HG02678 (cell line): ENCODE measurements at regions not wholly inside any gene's neighbourhood (a gene's known extent, or its start where the extent isn't known, plus 50 kb on each side); places are given as distances from the start of the nearest gene placed in this dataset.

Experiments
- ATAC-seq: cut with Tn5 transposase; IDR thresholded peaks from one replicate; pipeline ENCODE4 v1.9.1; 2021; ENCODE audit warnings: mild to moderate bottlenecking, moderate library complexity; ENCODE audit not compliant: unreplicated experiment

DNA sequence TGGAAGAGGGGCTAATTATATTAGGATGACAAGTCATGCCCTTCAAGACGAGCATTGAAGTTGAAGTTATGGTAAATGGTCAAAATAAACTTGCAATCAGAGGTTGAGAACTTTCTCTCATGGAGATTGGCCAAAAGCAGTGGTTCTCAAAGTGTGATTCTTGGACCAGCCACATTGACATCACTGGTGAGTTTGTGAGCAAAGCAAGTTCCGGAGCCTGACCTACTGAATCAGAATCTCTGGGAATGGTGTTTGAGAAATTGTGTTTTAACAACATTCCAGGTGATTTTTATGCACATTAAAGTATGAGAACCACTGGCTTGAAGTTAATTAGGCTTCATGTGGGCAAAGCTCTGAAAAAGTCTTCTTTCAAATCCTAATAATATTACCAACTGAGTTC is 403.5 kb downstream of the ZSWIM6 start:
- no peak for ATAC-seq

DNA sequence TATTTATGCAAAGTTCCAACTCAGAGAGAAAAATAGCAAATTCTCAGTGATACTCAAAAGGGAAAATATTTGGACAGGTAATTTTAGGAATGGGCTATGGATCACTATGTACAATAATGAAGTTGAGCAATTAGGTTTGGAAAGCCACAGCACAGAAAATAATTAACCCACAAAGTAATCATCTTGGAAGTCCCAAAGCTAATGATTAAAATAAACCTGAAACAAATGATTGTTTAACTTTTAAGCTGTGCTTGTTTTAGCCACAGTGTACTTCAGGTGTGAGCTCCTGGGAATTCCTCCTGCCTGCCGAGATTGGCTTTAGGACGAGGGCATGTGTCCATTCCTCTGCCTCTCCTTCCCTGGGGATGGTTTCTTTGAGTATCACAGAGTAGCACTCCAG is 403.9 kb downstream of the ZSWIM6 start:
- ATAC-seq = no peak

DNA sequence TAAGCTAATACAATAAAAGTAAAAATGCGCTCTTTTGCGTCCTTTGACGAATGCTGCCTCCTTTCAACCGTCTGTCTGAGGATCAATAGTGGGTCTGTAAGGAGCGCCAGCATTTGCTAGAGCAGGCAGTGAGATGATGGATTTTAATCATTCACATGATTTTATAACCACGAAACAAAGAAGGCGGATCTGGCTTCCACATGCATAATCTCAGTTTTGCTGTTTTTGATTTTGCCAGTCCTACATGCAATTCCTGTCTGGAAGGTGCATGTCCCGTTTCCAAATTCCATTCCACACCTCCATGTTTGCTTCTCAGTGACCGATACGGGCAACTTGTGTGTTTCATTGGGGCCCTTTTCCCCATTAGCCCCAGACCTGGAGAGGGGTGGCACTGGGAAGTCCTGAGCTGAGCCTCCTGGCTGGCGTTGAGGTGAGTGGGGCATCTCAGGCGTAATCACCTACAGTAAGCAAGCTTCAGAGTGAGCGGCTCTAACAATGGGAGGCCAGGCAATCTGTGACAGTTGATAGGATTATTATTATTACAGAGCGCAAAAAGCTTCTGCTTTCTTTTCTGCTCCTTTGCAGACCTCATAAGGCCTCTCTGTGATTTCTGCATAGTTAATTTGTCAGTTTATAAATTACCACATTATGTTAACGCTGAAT is 405.4 kb downstream of the ZSWIM6 start:
- ATAC-seq = no peak

DNA sequence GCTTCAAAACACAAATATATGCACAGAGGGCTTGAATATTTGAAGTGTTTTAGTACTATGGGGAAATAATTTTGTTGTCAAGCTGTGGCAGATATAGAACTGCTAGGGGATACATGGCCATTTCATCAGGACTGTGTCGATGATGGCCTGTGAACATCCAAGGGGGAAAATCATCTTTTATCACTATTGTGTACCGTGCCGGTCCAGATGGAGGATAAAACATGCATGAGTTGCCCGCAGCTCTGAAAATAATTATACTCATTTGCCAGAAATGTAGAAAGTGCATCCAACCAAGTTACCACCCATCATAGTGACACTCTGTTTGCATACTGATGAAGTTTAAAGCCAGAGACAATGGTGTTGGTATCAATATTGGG is 405.9 kb downstream of the ZSWIM6 start:
- ATAC-seq = no peak

DNA sequence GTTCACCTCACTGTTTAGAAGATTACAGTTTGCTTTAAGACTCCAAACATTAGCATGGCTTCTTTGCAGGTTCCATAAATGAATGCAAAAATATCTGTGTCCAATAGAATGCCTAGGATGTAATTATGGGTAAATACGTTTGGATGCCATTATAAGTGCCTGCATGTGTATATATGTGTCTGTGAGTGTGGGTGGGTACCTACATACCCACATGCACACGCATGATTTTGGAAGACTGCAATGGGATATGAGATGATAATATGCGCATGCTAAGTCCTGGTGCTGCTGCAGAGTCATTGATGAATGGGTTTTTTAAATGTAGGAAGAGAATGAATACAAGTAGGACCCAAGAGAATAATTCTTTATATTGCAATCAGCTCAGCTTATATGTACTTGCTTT is 406.4 kb downstream of the ZSWIM6 start:
- no peak for ATAC-seq

DNA sequence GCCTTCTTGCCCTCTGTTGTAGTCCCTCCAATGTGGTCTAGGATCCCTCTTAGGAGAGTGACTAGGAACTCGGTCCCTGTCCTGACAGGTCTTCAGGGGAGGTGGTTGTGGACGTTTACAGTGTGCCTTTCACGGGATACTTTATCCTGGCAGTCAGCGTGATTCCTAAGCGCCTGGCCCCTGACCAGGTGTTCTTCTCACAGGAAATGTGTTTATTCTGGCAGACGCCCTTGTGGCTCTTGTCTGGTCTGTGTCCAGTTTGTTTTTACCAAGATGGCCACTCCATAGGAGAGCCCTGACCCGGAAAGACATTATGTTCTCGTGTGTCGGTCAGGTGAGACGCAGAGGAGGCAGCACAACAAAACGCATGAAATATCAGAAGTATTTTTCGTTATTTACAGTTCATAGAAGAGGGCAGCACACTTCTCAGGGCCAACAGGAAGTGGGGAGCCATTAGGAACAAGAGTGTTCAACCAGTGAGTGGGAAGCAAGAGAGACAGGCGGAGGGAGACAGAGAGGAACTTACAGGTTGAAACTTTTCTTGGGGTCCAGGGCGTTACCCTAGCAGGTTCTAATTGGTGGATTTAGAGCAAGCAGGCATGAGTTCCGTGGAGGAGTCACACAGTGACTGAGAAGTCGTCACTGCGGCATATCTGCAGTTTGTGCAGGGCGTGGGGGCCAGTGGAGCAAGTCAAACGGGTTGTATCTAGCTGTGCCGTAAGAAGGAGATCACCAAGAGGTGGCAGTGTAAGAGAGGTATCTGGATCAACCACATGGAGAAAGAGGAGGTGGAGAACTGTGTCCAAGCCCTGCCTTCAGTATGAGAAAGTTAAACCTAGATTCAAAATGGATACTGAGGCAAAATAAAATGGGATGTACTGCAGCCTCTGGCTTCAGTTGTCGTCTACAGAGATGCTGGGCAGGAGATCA is 412.9 kb downstream of the ZSWIM6 start:
- no peak for ATAC-seq

DNA sequence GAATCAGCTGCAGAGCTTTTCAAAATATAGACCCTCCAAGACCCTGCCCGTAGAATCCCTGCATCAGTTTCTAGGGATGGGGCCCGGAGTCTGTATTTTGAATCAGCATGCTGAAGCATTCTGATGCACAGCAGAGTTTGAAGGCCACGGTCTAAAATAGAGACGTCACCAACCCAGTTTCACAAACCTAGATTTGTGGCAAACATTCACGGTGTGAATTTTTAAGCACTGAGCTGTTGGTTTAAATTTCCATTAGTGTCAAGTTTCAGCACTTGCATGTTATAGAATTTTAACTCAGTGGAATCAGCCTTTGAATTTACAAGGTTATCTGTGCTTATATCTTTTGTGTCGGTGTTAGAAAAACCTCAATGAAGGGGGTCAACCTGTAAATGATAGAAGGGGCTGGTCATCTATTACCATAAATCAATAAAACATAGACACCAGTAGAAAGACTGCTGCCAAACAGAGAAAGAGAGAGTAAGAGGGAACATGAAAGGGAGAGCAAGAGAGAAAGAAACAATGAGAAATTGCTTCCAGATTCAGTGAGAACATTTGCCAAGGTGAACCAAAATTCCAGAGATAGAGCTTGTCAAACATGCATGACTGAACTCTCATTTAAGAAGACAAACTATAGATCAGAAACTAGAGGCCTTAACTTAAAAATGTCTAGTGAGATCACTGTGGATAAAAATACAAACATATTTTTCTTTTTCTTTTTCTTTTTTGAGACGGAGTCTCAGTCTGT is 414.9 kb downstream of the ZSWIM6 start:
- no peak for ATAC-seq

DNA sequence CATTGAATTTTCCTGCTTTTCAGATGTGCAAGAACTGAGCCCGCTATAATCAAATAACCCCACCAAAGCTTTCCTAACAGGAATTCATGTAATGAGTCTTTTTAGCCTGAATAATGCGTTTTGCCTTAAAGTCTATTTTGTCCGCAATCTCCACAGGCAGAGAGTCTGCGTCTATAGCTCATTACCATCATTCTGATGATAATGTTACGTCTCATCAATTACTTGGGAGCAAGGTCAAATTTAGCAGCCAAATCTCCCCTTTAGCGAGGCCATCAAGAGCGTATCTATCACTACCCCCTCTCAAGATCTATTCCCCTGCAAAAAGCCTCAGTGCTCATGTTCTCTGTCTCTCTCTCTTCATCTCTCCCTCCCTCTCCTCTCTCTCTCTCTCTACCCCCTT is 416.1 kb downstream of the ZSWIM6 start:
- no peak for ATAC-seq

DNA sequence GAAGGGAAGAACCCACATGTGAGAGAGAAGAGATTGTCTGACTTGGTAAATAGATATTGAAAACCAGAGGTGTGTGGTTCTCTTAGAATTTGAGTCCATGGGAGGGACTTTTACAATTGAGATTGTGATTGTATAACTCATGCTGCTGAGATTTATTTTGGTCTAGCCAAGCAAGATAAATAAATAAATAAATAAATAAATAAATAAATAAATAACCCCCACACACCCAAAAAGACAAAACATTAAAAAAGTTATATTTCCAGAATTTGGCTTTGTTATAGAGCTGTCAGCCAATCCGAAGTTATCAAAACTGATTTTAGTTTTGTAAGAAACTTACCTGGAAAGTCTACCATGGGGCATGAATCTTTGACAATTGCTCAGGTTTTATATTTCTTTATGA is 416.6 kb downstream of the ZSWIM6 start:
- no peak for ATAC-seq

DNA sequence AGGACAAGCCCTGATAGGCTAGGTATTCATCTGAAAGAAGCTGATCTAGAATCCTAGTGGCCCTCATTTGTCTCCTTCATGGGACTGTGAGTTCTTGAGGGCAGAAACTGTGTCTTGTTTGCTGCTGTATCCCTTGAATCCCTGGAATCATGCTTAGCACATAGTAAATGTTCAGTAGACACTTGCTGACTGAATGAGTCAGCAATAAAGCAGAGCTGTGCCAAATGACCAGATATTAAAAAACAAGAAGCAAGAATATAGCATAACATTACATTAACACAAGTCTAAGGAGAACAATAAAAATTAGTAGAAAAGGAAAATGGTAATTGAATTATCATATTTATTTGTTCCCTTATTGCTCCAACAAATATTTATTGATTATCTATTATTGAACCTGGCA is 420.5 kb downstream of the ZSWIM6 start:
- no peak for ATAC-seq

DNA sequence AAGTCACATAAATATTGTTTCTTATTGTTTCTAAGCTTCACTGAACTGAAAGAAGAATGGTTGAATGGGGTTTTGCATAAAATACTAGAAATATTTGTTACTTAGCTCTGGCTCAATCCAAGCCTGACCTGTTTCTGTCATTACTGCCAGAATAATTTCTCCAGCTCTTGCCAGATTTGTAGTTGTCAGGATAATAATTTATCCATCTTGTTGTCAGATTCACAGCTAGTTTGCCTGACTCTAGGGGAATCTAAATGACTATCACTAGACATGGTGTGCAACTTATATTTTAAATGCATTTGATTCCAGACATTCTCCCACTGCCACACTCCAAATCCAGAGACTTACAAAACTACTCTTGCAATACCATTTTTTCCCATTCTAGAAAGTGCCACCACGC is 422.7 kb downstream of the ZSWIM6 start:
- no peak for ATAC-seq

DNA sequence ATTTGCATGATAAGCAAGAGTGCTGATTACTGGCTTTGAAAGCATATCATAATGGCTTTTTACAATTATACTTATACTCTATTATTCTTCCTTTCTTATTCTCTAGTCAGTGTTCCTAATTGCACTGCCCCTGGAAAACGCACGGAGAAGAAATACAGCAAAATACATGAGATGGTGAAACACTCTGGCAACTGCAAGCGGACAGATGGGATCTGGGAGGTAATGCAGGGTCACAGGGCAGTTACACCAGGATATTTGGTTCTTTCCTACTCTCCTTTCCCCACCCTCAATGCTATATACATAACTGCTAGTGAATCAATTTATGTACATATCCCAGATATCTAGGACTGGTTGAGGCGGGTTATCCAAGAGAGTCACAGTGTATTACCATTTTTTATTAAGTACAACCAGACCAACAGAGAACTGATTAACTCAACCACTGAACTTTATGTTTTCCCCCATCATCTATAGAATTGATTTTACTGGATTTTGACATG is 423.7 kb downstream of the ZSWIM6 start:
- ATAC-seq = no peak

DNA sequence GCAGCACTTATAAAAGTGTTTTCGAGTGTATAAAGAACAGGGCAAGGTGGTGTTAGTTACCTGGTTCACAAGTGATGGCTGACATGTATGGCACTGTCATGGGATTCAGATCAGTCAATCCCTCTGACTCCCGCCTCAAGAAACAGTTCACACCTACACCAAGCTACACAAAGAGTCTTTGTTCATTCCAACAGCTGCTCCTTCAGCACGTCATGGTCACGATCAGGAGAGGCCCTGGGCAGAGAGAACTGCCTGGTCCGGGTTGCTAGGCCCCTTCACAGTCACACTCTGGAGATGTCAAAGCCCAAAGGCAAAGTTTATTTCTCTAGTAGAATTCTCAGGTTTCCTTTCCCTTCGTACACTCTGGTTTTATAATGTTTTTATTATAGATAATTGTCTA is 426.7 kb downstream of the ZSWIM6 start:
- no peak for ATAC-seq

DNA sequence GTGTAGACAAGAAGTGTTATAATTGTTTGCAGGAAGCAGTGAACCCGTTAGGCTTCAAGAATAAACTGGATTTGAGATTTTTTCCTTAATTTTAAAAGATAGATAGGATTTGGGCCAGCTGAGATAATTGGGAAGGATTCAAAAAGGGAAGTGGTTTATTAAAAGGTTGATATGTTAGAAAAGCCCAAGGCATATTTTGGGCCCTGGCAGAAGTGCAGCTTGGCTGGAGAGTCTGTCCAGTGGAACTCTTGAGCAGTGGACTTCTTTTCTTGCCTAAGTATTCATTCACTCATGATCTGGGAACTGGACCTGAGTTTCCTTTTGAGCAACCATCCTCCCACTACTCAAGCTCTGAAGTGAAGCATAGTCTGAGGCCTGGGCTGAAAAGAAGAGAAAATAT is 433.4 kb downstream of the ZSWIM6 start:
- no peak for ATAC-seq

DNA sequence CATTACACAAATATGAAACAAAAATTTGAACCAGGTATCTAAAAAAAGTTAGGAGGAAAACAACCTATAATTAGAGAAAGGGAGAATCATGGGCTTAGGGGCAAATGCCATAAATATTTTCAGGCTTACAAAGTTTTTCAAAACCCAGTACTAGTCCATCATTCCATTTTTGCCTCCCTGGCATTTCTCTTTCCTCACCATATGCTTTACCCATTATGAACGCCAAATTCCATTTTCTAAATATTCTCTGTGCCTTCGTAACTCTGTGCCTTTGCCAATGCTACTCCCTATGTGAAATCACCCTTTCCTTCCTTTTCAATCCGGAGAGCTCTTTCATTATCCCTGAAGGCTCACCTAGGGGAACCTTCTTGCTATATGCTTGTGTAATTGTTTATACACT is 434.1 kb downstream of the ZSWIM6 start:
- ATAC-seq = no peak

DNA sequence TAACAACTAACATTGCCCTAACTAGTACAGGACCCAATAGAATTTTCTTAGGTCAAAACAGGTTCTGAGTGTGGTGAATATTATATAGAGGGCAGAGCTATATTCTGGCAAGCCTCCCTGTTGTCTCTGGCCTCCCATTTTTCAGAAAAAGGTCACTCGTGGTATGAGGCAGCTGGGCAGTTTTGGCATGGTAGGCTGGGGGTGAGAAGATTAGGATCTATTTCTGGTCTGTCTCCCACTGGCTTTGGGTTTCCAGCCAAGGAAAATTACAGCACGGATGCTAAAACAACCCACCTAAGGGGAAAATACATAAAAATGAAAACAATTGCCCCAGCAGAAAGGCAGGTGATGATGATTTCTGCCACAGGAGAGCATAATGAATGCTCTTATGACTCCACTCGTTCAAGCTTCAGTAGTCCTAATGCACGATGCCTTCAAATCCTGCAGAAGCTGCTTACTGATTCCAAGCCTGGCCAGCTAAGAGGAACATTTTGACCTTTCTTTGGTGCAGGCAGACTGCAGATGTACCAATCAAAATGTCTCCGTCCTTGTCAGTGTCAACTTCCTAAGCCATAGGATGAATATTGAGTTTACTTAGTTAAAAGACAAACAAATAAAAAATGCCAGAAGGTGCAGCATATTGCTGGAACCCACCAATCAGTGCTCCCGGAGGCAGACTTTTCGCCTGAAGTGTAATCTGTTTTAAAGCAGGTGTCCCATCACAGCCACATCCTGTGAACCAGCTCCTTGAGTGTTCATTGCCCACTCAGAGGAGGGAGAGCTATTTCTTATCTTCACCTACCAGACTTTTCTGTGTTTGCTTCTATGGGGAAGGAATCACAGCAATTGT is 435.4 kb downstream of the ZSWIM6 start:
- ATAC-seq = no peak

DNA sequence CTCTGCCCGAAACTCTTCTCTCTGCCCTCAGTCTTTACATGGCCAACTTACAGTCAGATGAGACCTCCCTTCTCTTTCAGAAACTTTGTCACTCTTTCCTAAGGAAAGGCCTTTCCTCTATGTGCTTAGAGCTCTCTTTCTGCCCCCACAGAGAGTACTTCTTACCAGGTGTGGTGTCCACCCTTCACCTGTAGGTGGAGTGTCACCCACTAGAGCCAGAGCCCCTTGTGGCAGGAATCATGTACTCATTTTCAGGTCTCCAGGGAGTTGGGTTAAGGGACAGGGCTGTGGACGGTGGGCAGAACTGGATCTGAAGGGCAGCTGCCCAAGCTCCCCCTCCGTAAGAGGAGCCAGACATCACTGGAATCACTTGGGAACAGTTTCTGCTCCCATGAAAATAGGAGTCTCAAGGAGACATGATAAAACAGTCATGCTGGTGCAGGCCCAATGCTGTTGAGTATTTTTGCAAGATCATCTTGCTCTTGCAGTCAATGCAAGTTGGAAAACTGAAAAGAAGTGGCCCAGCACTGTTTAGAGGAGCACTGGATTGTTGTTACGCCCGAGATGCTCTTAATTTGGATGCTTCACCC is 436.7 kb downstream of the ZSWIM6 start:
- peak; percentile 94 for ATAC-seq

DNA sequence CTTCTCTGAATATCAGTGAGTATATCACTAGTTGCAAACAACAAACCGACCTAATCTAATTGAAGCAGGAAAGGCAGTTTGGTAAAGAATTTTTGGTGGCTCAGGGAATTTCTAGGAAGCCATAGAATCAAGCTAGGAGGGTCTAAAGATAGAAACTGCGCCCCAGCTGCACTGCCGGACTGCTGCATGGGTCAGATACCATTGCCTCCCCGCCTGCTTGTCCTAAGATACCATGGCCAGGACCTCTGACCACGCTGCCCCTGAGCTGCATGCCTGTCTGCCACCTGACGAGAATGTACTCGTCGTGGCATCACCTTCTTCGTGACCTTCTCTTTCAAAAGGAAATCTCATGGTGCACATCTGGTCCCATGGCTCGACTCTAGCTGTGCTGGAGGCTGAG is 439.0 kb downstream of the ZSWIM6 start:
- ATAC-seq = no peak

DNA sequence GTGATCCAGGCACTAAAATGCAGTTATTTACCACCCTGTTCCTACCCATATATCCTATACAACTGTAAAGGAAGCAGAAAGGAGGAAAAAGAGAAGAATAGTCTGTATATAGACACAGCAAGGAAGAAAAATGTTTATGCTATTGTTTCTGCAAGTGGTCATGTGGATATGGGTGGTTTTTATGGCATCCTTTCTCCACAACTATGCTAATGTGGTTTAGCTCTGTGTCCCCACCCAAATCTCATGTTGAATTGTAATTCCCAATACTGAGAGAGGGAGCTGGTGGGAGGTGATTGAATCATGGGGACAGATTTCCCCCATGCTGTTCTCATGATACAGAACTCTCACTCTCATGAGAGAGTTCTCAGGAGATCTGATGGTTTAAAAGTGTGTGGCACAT is 439.8 kb downstream of the ZSWIM6 start:
- ATAC-seq = no peak

DNA sequence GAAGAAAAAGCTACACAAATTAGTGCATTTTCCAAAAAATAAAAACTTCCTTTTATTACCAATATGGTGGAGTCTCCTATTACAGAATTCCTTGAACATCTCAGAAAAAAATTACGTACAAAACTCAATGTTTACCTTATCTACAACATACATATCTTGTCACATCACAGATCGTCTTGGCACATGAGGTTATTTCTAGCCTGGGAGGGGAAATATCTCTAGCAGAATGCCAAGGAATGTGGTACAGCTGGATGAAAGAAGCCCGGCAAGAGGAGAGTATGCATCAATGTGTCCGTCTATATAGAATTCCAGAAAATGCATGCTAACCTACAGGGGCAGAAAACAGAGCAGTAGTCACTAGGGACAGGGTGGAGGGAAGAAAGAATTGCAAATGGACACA is 443.8 kb downstream of the ZSWIM6 start:
- no peak for ATAC-seq
